Stimulated activated CD8-positive, alpha-beta memory T cell treated with anti-CD3 and anti-CD28 coated beads, Interleukin-15, amount 100 ng/mL, for 24 hours (primary cell): ENCODE measurements at regions not wholly inside any gene's neighbourhood (a gene's known extent, or its start where the extent isn't known, plus 50 kb on each side); places are given as distances from the start of the nearest gene placed in this dataset.
"Not testable (repeated sequence)": the region's sequence is repeated elsewhere in the genome, so short reads cannot be mapped to it uniquely, and the experiment has no call there.

ENCODE experiments used
- DNase-seq: peaks from one replicate; pipeline ENCODE4 v3.0.0-alpha.2; 2020; ENCODE audit warnings: low read depth

DNA sequence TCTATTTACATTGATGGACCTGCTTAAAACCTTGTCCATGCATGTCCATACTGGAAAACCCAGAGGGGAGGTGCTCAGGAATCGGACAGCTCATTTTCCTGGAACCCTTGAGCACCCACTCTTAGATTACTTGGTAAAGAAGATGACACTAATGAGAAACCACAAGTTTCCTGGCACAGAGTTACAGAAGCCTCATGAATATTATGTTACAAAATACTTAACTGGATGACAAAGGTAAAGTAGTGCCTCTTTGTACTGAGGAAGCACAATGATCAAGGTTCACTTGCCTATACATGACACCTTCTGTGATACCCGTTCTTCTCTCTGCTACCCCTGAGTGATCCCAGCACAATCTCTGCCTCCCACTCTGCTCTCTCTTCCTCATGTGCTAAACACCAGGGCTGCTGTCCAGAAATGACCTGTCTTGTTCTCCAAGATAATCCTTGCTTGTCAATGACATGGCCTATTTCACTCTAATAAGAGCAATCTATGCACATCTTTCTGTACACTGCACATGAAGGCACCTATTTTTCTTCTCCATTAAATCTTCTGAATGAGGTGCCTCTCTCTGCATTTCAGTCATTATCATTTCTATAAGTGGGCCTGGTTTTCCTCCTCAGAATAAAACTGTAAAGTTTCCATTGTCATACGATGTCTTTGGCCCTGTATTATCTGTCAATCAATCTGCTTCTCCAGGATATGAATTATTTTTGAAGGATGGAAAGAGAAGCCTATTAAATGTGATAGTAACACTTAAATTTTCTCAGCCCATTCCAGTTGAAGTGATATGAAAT, 684.0 kb upstream of the ACO1 start:
- no peak for DNase-seq

DNA sequence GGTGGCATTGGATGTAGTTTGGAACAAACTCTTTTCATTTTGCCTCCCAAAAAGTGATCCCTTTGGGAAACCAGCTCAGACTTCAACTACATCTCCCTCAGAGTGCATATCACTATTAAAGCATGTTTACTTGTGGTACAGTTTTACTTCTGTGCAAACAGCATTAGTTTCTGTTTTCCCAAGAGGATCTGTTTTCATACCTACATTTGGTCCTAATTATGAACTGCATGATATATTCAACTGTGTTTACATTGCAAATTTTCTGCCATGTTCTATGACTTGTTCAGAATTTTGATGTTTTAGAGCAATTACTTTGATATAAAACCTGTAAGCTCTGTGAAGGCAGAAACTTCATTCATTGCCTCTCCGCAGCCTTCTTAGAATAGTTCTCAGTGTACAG, 681.5 kb upstream of the ACO1 start:
- no peak for DNase-seq

DNA sequence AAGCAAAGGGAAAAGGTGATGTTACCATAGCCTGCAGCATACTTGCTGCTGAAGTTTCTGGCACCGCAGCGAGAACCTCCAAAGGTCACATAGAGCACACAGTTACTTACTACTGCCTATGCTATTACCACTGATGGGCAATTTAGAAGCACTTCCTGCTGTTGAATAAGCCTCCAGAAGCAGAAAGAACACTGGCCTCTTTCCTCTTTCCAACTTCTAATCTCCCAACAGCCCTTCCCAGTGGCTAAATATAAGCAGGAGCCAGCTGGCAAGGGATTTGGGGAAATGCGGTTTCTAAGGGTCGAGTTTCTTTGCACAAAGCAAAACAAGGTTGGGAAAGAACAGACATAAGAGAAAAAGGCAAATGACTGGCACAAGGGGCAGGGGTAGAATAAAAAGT, 669.2 kb upstream of the ACO1 start:
- DNase-seq: no peak

- no peak for DNase-seq
Observed at GRCh38 chr9:31719262-31719661, 665.2 kb upstream of the ACO1 start.

DNA sequence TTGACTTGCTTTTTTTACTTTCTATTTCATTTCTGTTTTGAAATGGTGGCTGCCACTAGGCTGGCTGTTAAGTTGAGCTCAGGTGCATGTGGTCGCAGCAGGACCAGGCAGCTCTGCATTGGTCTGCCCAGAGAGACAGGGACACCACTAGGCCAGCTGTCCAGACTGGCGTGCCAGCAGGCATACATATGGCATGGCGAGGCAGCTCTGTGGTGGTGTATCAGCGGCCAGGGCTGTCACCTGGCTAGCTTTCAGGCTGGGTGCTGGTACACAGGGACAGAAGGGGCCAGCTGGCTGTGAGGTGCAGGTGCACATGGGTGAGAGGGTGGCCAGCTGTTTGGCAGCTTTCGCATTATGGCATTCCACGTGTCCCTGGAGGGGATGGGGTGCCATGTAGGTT, 654.0 kb upstream of the ACO1 start:
- no peak for DNase-seq

DNA sequence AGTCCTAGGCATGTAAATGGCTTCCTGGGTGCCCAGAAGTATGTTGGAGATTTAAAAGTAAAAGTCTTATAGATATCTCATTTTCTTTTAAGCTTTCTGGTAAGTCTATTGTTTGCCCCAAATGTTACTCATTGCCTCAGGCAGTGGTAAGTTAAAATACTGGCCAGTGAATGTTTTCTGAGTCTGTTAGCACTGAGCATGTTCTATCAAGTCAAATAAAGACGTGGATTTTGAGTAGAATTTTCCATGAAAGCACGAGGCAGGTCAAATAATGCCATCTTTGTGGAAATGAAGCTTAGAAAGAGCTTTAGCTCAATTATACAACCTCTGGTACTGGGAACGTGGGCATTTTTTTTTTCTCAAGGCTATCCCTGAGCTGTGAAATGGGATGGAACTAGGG, 651.3 kb upstream of the ACO1 start:
- no peak for DNase-seq

GRCh38 chr9:31736581-31737179, 647.8 kb upstream of the ACO1 start:
- no peak for DNase-seq

DNA sequence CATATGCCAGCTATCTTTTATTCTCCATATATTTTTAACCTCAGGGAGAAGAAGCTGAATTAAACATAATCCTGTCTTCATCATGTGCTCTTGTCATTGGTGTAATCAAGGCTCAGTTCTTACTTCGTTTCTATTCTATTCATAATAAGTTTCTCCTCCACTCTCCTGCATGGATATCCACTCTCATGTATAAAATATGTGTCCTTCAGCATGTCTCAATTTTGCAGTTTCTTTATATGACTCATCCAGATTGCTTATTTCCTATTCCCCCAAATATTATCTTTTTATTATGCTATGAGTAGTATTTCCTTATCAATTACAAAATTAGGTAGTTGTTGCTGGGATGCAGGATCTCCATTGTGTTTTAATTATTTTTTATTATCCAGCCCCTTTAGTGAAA, 643.7 kb upstream of the ACO1 start:
- no peak for DNase-seq

GRCh38 chr9:31744589-31744988, 639.9 kb upstream of the ACO1 start:
- DNase-seq: no peak

DNA sequence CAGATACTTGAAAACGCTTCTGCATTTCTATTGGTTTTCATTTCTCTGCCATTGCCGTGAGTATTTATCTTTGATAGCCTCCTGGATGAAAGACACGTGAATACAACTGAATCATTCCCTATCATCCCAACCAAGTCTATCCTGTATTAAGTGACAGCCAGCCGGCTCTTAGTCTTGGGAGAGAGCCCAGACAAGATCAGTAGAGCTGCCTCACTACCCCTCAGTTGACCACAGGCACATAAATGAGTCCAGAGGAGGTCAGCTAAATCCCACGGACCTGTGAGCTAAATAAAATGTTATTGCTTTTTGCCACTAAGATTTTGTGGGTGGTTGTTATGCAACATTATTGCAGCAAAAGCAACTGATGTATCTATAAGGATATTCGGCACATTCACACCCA, 639.0 kb upstream of the ACO1 start:
- no peak for DNase-seq

DNA sequence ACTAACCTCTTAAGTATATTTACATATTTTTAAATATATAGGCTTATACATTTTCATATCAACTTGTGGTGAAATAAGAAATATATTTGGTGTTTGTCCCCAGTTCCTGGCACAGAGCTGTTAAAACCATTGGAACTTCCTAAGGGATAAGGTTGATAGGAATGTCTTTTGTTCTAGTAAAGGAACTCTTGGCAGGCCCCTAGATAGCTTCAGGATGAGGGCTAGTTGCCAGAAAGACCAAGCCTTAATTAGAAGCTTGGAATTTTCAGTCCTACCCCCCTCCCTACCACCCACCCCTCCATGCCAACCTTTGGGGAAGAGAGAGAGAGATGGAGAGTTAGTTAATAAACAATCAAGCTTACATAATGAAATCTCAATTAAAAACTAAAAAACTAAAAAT, 638.6 kb upstream of the ACO1 start:
- no peak for DNase-seq

DNA sequence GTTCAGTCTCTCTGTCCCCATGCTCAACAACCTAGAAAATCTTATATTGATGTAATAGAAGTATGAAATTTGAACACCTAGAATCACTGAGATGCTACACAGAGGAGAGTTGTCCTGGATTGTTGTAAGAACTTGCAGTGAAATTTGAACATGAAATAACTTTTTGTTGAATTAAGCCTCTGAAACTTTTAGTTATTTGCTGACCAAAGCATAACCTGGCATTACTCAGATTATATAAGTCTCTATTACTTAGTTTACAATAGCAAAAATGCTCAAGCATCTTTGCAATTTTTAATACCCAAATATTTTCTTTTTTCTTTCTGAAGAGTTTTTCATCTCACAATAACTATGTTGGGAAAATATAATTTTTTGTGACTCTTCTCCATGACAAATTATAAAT, 630.7 kb upstream of the ACO1 start:
- DNase-seq: no peak

- DNase-seq: no peak
Observed at GRCh38 chr9:31759703-31760102, 624.7 kb upstream of the ACO1 start.

DNA sequence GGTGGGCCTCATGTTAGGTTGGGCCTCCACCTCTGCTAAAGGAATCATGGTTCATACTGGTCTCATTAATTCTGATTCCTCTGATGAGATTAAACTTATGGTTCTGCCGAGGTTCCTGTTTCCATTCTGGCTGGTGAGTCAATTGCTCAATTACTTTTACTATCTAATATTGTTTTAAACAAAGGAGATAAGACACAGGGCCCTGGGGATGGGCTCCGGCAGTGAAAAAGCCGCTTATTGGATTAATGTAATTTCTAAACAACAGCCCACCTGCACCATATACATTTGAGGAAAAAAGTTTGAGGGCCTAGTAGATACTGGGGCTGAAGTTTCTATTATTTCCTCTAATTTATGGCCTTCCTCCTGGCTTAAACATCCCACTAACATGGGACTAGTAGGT, 610.4 kb upstream of the ACO1 start:
- DNase-seq: not testable (repeated sequence)

DNA sequence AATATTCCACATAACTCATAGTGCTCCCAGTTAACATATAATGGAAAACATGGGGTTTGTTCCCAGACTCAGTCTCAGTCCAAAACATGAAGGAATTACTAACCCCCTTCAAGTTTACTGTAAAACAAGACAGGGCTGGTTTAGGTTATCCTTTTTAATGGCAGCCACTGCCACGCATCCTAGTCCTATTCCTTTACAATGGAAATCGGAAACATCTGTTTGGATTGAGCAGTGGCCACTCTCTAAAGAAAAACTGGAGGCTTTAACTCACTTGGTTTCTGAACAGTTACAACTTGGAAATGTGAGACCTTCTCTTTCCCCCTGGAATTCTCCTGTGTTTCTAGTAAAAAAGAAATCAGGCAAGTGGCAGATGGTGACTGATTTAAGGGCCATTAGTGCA, 609.9 kb upstream of the ACO1 start:
- no peak for DNase-seq

DNA sequence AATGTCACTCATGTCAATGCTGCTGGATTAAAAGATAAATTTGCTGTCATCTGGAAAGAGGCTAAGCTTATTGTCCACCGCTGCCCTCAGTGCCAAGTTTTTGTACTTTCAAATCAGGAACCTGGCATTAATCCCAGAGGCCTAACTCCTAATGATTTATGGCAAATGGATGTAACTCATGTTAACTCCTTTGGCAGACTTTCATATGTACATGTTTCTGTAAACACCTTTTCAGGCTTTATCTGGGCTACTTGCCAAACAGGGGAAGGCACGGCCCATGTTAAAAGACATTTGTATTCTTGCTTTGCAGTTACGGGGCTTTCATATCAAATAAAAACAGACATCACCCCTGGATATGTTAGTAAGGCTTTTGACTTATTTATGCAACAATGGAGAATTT, 608.0 kb upstream of the ACO1 start:
- DNase-seq: no peak

DNA sequence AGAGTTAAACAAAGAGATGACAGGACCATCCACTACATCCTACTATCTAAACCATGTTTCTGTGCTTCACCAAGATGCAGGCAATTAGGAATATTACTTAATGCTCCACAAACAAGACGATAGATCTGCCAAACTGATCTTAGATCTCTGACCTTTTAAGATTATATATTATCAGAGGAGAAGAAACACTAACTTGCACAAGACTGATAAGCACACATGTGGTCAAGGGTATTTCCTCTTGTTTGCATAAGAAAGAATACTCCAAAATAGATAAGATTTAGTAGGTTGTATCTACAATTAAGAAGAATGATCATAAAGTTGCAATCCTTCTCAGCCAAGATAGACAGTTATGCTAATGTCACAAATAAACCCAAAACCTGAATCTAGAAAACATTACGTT, 601.0 kb upstream of the ACO1 start:
- DNase-seq: no peak

- DNase-seq: no peak
Observed at GRCh38 chr9:31790720-31791119, 593.7 kb upstream of the ACO1 start.

- no peak for DNase-seq
Observed at GRCh38 chr9:31799953-31800609, 584.4 kb upstream of the ACO1 start.

DNA sequence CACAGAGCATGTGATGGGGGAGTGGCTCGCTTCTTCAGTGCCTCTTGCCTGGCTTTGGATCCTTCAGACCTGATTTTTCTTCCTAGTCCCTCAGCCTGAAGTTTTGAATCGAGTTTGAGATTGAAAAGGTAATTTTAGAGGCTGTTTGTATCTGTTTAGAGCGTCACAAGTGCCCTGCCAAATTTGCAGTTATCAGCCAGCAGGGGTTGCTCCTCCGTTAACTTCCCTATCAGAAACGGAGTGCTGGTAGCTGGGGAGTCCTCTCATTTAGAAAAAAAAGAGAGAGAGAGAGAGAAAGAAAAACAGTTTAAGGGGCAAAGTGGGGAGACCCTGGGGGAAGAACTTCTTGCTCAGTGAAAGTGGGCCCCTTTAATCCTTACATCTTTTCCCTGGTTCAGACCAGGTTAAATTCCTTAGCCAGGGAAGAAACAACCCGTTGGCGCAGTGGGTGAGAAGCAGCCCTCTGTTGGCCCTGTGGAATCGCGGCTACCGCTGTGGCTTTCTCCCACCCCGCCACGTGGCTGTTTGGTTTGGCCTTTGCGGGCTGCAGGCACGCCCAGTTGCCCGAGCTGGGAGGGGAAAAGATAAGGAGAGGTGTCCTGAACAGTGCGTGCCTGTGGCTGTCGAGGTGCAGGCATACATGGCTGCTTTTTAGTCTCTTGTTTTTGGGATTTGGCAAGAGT, 576.7 kb upstream of the ACO1 start:
- no peak for DNase-seq

DNA sequence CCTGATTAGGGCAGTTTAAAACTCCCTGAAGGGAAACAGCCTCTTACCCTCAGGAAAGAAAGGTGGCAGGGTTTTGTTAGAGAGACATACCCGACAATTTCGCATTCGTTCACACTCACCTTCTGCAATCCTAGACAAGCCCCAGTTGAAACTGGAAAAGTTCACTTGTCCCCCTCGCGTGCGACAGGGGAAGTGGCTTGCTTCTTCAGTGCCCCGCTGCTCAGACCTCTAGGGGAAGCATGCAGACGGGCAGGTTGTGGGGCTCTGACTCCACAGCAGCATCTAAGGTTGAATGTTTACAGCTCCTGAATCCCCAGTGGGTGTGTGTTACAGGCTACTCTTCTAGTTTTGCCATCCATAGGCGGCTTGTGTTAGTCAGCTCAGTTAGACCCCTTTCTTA, 575.7 kb upstream of the ACO1 start:
- no peak for DNase-seq

- no peak for DNase-seq
Observed at GRCh38 chr9:31820426-31820825, 564.0 kb upstream of the ACO1 start.

GRCh38 chr9:31821583-31821982, 562.9 kb upstream of the ACO1 start:
- no peak for DNase-seq
